A673 (cell line): ENCODE measurements at regions not wholly inside any gene's neighbourhood (a gene's known extent, or its start where the extent isn't known, plus 50 kb on each side); places are given as distances from the start of the nearest gene placed in this dataset.
"Not testable (repeated sequence)": the region's sequence is repeated elsewhere in the genome, so short reads cannot be mapped to it uniquely, and the experiment has no call there.

Source experiments
- CTCF ChIP-seq: fragments of 300-800, 200-600 bp; sonication (generic); conservative IDR thresholded peaks from 2 replicates; pipeline ENCODE4 v1.5.1; 2017; ENCODE audit warnings: low read depth, mild to moderate bottlenecking, antibody characterized with exemption, low read length, moderate library complexity, mixed read lengths
- EZH2 ChIP-seq: fragments of 200-600 bp; sonication (generic); IDR thresholded peaks from 2 replicates; pipeline ENCODE4 v1.6.1; 2017; ENCODE audit warnings: borderline replicate concordance, low read depth, mild to moderate bottlenecking, mixed read lengths, antibody characterized with exemption, low read length; ENCODE audit not compliant: poor library complexity, severe bottlenecking

GRCh38 chr1:143799568-143800187 lies 172.1 kb downstream of the FAM72C start:
- TF ChIP-seq CTCF, EZH2: not testable (repeated sequence)
